ENCODE measurements at regions not wholly inside any gene's neighbourhood (a gene's known extent, or its start where the extent isn't known, plus 50 kb on each side); places are given as distances from the start of the nearest gene placed in this dataset.

DNA sequence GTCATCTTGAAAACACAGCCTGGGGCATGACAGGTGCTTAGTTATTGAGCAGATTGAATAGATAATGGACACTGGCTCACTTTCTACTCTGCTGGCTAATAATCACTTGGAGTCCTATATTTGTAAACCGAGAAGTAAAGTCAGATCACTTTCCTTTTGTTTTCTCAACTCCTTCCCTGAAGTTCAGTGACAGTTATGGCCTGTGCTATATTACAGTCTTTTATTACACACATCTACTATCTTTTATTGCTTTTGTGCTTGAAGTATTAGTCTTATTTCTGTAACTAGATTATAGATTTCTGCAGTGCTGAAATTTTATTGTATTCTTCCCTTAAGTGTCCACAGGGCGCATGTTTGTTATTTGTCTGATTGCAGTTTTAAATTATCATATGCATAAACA lies 136.4 kb upstream of the TAC1 start:
- TF ChIP-seq POLR2A (IDR thresholded peaks at IDR 0.05; ENCODE audit: extremely low read depth, insufficient read length) = no peak
- TF ChIP-seq, protein P1, sequence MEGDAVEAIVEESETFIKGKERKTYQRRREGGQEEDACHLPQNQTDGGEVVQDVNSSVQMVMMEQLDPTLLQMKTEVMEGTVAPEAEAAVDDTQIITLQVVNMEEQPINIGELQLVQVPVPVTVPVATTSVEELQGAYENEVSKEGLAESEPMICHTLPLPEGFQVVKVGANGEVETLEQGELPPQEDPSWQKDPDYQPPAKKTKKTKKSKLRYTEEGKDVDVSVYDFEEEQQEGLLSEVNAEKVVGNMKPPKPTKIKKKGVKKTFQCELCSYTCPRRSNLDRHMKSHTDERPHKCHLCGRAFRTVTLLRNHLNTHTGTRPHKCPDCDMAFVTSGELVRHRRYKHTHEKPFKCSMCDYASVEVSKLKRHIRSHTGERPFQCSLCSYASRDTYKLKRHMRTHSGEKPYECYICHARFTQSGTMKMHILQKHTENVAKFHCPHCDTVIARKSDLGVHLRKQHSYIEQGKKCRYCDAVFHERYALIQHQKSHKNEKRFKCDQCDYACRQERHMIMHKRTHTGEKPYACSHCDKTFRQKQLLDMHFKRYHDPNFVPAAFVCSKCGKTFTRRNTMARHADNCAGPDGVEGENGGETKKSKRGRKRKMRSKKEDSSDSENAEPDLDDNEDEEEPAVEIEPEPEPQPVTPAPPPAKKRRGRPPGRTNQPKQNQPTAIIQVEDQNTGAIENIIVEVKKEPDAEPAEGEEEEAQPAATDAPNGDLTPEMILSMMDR (IDR thresholded peaks at IDR 0.05; ENCODE audit: low read depth, low read length) = no peak

Measured in NB4 (cell line).